ENCODE measurements at regions not wholly inside any gene's neighbourhood (a gene's known extent, or its start where the extent isn't known, plus 50 kb on each side); places are given as distances from the start of the nearest gene placed in this dataset.

DNA sequence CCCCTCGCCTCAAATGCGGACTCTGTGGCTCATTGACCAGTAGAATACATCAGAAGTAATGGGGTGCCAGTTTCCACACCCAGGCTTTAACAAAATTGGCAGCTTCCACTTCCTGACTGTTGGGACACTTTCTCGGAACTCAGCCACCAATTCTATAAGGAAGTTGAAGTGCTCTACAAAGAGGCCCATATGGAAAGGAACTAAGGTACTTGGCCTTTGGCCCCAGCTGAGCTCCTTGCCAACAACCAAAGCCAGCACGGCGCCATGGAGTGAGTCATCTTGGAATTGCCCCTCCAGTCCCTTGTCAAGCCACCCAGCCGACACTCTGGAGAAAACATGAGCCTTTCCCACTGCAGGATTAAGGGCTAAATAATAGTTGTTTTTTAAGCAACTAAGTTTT, 262.2 kb upstream of the INTU start:
- TF ChIP-seq, protein P1, sequence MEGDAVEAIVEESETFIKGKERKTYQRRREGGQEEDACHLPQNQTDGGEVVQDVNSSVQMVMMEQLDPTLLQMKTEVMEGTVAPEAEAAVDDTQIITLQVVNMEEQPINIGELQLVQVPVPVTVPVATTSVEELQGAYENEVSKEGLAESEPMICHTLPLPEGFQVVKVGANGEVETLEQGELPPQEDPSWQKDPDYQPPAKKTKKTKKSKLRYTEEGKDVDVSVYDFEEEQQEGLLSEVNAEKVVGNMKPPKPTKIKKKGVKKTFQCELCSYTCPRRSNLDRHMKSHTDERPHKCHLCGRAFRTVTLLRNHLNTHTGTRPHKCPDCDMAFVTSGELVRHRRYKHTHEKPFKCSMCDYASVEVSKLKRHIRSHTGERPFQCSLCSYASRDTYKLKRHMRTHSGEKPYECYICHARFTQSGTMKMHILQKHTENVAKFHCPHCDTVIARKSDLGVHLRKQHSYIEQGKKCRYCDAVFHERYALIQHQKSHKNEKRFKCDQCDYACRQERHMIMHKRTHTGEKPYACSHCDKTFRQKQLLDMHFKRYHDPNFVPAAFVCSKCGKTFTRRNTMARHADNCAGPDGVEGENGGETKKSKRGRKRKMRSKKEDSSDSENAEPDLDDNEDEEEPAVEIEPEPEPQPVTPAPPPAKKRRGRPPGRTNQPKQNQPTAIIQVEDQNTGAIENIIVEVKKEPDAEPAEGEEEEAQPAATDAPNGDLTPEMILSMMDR (IDR thresholded peaks at IDR 0.05 in 2 of 3, conservative IDR thresholded peaks at IDR 0.05 in 1 of 3; ENCODE audit: control insufficient read depth in 2 of 3, extremely low read depth in 1 of 3, insufficient read depth in 1 of 3, low read depth in 3 of 3, low read length in 3 of 3), result no peak
- TF ChIP-seq CEBPB (IDR thresholded peaks at IDR 0.05; ENCODE audit: borderline replicate concordance in 1 of 2, low read depth in 2 of 2, low read length in 2 of 2) (no peak), BRCA1 (IDR thresholded peaks at IDR 0.05; ENCODE audit: low read depth, low read length) (no peak), POLR2AphosphoS5 (IDR thresholded peaks at IDR 0.05; ENCODE audit: low read length) (no peak)
